HG03095 (cell line): ENCODE measurements at regions not wholly inside any gene's neighbourhood (a gene's known extent, or its start where the extent isn't known, plus 50 kb on each side); places are given as distances from the start of the nearest gene placed in this dataset.

Source experiments
- ATAC-seq: cut with Tn5 transposase; IDR thresholded peaks from one replicate; pipeline ENCODE4 v1.9.1; 2021; ENCODE audit warnings: moderate library complexity; ENCODE audit not compliant: unreplicated experiment

GRCh38 chr12:58513301-58513834 is 406.9 kb downstream of the LRIG3 start:
- no peak for ATAC-seq

GRCh38 chr12:58513852-58514251 is 406.5 kb downstream of the LRIG3 start:
- no peak for ATAC-seq

- ATAC-seq: no peak
These were observed 400.5 kb downstream of the LRIG3 start for GRCh38 chr12:58519839-58520238.

GRCh38 chr12:58521152-58521551 is 399.2 kb downstream of the LRIG3 start:
- no peak for ATAC-seq

GRCh38 chr12:58521796-58522195 is 398.5 kb downstream of the LRIG3 start:
- no peak for ATAC-seq

GRCh38 chr12:58523360-58523759 is 396.9 kb downstream of the LRIG3 start:
- no peak for ATAC-seq

GRCh38 chr12:58528271-58528670 is 392.0 kb downstream of the LRIG3 start:
- no peak for ATAC-seq

GRCh38 chr12:58529114-58529665 is 391.1 kb downstream of the LRIG3 start:
- ATAC-seq: no peak

GRCh38 chr12:58529897-58530741 is 390.2 kb downstream of the LRIG3 start:
- no peak for ATAC-seq

GRCh38 chr12:58530742-58531062 is 389.6 kb downstream of the LRIG3 start:
- no peak for ATAC-seq

GRCh38 chr12:58532855-58533608 is 387.3 kb downstream of the LRIG3 start:
- ATAC-seq: no peak

- no peak for ATAC-seq
These were observed 386.7 kb downstream of the LRIG3 start for GRCh38 chr12:58533652-58534051.

- no peak for ATAC-seq
These were observed 383.0 kb downstream of the LRIG3 start for GRCh38 chr12:58537278-58537677.

GRCh38 chr12:58539295-58539694 is 381.0 kb downstream of the LRIG3 start:
- ATAC-seq: no peak

- no peak for ATAC-seq
These were observed 379.6 kb downstream of the LRIG3 start for GRCh38 chr12:58540480-58541299.

GRCh38 chr12:58541300-58541690 is 379.0 kb downstream of the LRIG3 start:
- no peak for ATAC-seq

GRCh38 chr12:58544281-58544680 is 376.0 kb downstream of the LRIG3 start:
- ATAC-seq: no peak

- ATAC-seq: no peak
These were observed 373.1 kb downstream of the LRIG3 start for GRCh38 chr12:58547217-58547616.

- ATAC-seq: no peak
These were observed 371.5 kb downstream of the LRIG3 start for GRCh38 chr12:58548801-58549200.

- ATAC-seq: no peak
These were observed 365.7 kb downstream of the LRIG3 start for GRCh38 chr12:58554522-58555157.
